AG04449 (cell line): ENCODE measurements at regions not wholly inside any gene's neighbourhood (a gene's known extent, or its start where the extent isn't known, plus 50 kb on each side); places are given as distances from the start of the nearest gene placed in this dataset.

Experiments used
- CTCF ChIA-PET: fragments of 350-600 bp; formaldehyde crosslinking; extraction: SDS; loops from one replicate; lab custom pipeline; 2021; ENCODE audit warnings: antibody characterized with exemption; lab: Yijun Ruan, JAX
- POLR2A ChIA-PET: fragments of 400-600, 350-600 bp; formaldehyde crosslinking; extraction: SDS; loops from one replicate; lab custom pipeline; 2020; ENCODE audit warnings: antibody characterized with exemption, inconsistent platforms; lab: Yijun Ruan, JAX
- DNase-seq: peaks from one replicate; pipeline ENCODE4 v3.0.0-alpha.2; 2010; ENCODE audit warnings: low read depth, low spot score
- H3K4me3 ChIP-seq: 2 replicates; pipeline ENCODE4 v1.5.1; 2011; ENCODE audit warnings: low read depth, mild to moderate bottlenecking, control low read depth, low read length
- TF ChIP-seq, protein P1 (sequence below): IDR thresholded peaks from one replicate; pipeline ENCODE4 v1.5.1; 2011; ENCODE audit warnings: mild to moderate bottlenecking, moderate library complexity, low read length, control low read depth, inconsistent platforms; ENCODE audit not compliant: insufficient read depth; ENCODE audit errors: missing control alignments

GRCh38 chr11:71201936-71202597 is 50.3 kb downstream of the SHANK2 start:
- CTCF ChIA-PET, result no interaction called here
- DNase-seq, result no peak
- POLR2A ChIA-PET, result no interaction called here
- H3K4me3 ChIP-seq, result no peak overlapping the region
- TF ChIP-seq, protein P1, sequence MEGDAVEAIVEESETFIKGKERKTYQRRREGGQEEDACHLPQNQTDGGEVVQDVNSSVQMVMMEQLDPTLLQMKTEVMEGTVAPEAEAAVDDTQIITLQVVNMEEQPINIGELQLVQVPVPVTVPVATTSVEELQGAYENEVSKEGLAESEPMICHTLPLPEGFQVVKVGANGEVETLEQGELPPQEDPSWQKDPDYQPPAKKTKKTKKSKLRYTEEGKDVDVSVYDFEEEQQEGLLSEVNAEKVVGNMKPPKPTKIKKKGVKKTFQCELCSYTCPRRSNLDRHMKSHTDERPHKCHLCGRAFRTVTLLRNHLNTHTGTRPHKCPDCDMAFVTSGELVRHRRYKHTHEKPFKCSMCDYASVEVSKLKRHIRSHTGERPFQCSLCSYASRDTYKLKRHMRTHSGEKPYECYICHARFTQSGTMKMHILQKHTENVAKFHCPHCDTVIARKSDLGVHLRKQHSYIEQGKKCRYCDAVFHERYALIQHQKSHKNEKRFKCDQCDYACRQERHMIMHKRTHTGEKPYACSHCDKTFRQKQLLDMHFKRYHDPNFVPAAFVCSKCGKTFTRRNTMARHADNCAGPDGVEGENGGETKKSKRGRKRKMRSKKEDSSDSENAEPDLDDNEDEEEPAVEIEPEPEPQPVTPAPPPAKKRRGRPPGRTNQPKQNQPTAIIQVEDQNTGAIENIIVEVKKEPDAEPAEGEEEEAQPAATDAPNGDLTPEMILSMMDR, result no peak

- ChIA-PET POLR2A (no interaction called here), CTCF (no interaction called here)
- TF ChIP-seq, protein P1, result no peak
- DNase-seq, result no peak
- no peak overlapping the region for H3K4me3 ChIP-seq
Observed at GRCh38 chr11:71201231-71201630, 51.1 kb downstream of the SHANK2 start.

- no peak overlapping the region for H3K4me3 ChIP-seq
- TF ChIP-seq, protein P1, result no peak
- DNase-seq, result no peak
- CTCF ChIA-PET, result no interaction called here
- POLR2A ChIA-PET, result no interaction called here
Observed at GRCh38 chr11:71200761-71201160, 51.6 kb downstream of the SHANK2 start.

GRCh38 chr11:71200172-71200716 is 52.1 kb downstream of the SHANK2 start:
- TF ChIP-seq, protein P1, result no peak
- H3K4me3 ChIP-seq, result no peak overlapping the region
- CTCF ChIA-PET, result no interaction called here
- POLR2A ChIA-PET, result no interaction called here
- DNase-seq, result no peak

- ChIA-PET POLR2A (no interaction called here), CTCF (no interaction called here)
- TF ChIP-seq, protein P1, result no peak
- DNase-seq, result no peak
- no peak overlapping the region for H3K4me3 ChIP-seq
Observed at GRCh38 chr11:71199226-71199820, 53.1 kb downstream of the SHANK2 start.

DNA sequence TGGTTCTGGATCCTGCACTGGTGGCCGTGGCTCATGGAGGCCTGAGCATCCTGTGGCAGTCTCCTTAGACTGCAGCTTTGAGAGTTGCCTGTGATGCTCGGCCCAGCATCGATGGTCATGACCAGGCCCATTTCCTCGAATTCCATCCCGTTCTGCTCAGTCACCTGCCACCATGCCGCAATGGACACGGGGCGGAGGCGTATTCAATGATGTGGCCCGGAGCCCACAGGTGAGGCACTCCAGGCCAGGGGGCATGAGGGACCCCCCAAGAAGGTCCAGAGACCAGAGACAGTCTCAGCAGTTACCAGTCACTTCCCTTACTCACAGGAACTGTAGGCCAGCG is 53.6 kb downstream of the SHANK2 start:
- ChIA-PET POLR2A (no interaction called here), CTCF (no interaction called here)
- DNase-seq, result no peak

More for the DNA sequence above, 53.6 kb downstream of the SHANK2 start:
- TF ChIP-seq, protein P1, result no peak
- H3K4me3 ChIP-seq, result no peak overlapping the region
